Mammary epithelial cell (primary cell): ENCODE measurements at regions not wholly inside any gene's neighbourhood (a gene's known extent, or its start where the extent isn't known, plus 50 kb on each side); places are given as distances from the start of the nearest gene placed in this dataset.

Experiments
- EZH2 ChIP-seq: IDR thresholded peaks from 2 replicates; pipeline ENCODE4 v1.6.1; 2012; ENCODE audit warnings: low read length, inconsistent platforms, borderline replicate concordance
- TF ChIP-seq, protein P1 (sequence below), 2 donors: IDR thresholded peaks in 1 of 2; conservative IDR thresholded peaks in 1 of 2; 2 replicates each; pipeline ENCODE4 v1.5.1; 2011 to 2012; ENCODE audit warnings: inconsistent platforms in 2 of 2, low read length in 2 of 2, mild to moderate bottlenecking in 2 of 2, control low read depth in 1 of 2, low read depth in 1 of 2; ENCODE audit not compliant: insufficient read depth in 1 of 2; ENCODE audit errors: extremely low read depth in 1 of 2

DNA sequence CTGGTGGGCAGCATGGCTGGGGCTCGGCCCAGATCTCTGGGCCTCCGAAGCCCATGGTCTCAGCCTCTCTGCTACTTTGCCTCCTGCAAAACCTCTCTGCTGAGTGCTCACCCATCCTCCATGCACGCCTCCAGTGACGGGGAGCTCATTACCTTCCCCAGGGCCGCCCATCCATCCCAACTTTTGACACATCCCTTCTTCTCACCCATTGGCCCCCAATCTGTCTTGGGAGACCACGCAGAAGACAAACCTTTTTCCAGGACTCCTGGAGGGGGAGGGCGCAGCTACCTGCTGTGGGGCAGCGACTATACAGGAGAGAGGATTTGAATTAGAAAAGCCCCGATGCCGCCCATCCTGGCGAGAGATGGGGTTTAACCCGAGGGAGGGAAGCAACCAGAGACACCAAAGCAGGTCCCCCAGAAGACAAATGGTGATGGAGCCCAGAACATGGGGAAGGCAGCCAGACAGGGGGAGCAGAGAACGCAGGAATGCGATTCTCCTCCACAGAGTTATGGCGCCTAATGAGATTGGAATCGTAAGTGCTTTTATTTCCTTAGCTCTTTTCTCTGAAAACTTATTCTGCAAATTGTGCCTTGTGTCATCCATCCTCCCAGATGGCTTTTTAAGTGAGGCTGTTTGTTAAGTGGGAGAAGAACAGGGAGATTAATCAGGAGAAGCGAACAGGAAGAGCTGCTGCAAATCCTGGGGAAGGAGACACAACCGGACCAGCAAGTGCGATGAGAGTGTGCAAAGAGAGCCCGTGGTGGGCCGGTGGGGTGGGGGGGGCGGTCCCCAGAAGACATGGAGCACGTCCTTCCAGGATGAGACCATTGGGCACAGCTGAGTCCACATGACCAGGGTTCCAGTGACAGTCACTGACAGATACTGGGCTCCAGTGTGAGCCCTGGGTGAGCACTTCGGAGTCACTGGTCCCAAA, 623.5 kb downstream of the MATN1 start:
- TF ChIP-seq, protein P1, sequence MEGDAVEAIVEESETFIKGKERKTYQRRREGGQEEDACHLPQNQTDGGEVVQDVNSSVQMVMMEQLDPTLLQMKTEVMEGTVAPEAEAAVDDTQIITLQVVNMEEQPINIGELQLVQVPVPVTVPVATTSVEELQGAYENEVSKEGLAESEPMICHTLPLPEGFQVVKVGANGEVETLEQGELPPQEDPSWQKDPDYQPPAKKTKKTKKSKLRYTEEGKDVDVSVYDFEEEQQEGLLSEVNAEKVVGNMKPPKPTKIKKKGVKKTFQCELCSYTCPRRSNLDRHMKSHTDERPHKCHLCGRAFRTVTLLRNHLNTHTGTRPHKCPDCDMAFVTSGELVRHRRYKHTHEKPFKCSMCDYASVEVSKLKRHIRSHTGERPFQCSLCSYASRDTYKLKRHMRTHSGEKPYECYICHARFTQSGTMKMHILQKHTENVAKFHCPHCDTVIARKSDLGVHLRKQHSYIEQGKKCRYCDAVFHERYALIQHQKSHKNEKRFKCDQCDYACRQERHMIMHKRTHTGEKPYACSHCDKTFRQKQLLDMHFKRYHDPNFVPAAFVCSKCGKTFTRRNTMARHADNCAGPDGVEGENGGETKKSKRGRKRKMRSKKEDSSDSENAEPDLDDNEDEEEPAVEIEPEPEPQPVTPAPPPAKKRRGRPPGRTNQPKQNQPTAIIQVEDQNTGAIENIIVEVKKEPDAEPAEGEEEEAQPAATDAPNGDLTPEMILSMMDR (conservative IDR thresholded peaks at IDR 0.05 in 1 of 2, IDR thresholded peaks at IDR 0.05 in 1 of 2; ENCODE audit: extremely low read depth in 1 of 2, insufficient read depth in 1 of 2, low read depth in 1 of 2, low read length in 2 of 2) = no peak
- TF ChIP-seq EZH2 = no peak
